Activated CD4-positive, alpha-beta T cell treated with anti-CD3 and anti-CD28 coated beads for 36 hours (primary cell): ENCODE measurements at regions not wholly inside any gene's neighbourhood (a gene's known extent, or its start where the extent isn't known, plus 50 kb on each side); places are given as distances from the start of the nearest gene placed in this dataset.

Experiments
- ATAC-seq: fragments of 200-7000 bp; cut with Tn5 transposase; one replicate; pipeline ENCODE4 v1.10.0; 2021; ENCODE audit warnings: mild to moderate bottlenecking, moderate library complexity
- CTCF ChIA-PET: fragments of 350-600 bp; sonication (Branson Sonifier 250); formaldehyde crosslinking; loops from one replicate; lab custom pipeline; 2021; ENCODE audit warnings: antibody characterized with exemption; lab: Charles Lee
- POLR2A ChIA-PET: fragments of 350-600 bp; sonication (Branson Sonifier 250); formaldehyde crosslinking; loops from one replicate; lab custom pipeline; 2021; ENCODE audit warnings: antibody characterized with exemption, inconsistent platforms; lab: Charles Lee
- DNase-seq: peaks from one replicate; pipeline ENCODE4 v3.0.0-alpha.2; 2020
- H3K27ac Mint-ChIP-seq: one replicate; pipeline ENCODE4 v1.8.0; 2021; ENCODE audit warnings: mixed read lengths
- H3K27me3 Mint-ChIP-seq: one replicate; pipeline ENCODE4 v1.8.0; 2021; ENCODE audit warnings: mixed read lengths
- H3K36me3 Mint-ChIP-seq: one replicate; pipeline ENCODE4 v1.8.0; 2021; ENCODE audit warnings: low read depth, mixed read lengths
- H3K4me1 Mint-ChIP-seq: one replicate; pipeline ENCODE4 v1.8.0; 2021; ENCODE audit warnings: mixed read lengths
- H3K4me3 Mint-ChIP-seq: one replicate; pipeline ENCODE4 v1.8.0; 2021; ENCODE audit warnings: mild to moderate bottlenecking, moderate library complexity, mixed read lengths
- H3K9me3 Mint-ChIP-seq: one replicate; pipeline ENCODE4 v1.8.0; 2021; ENCODE audit warnings: low read depth, mixed read lengths
- intact Hi-C, 2 experiments: fragments of 100-400 bp; cut with DNase I in 1 of 2; cut with micrococcal nuclease in 1 of 2; formaldehyde crosslinking; loops; one replicate each; pipeline versions ENCODE4 v1.14.2 to v1.15.1; 2022 to 2024; cut with DNase I, micrococcal nuclease

GRCh38 chr1:90322186-90322585 lies 327.3 kb downstream of the ZNF326 start:
- intact Hi-C loops: no loop called here
- peaks cover 7% of the 10 kb centered on the region for H3K27me3 Mint-ChIP-seq
- no peaks in the 10 kb centered on the region for H3K36me3 Mint-ChIP-seq
- ChIA-PET CTCF (interaction anchor here (0.6 kb wide), 1 partner anchor 962 kb away, joined by 3 read pairs; no protein-coding TSS in a partner anchor), POLR2A (no interaction called here)
- no peak overlapping the region for H3K27ac Mint-ChIP-seq
- H3K9me3 Mint-ChIP-seq: no peaks in the 10 kb centered on the region
- ATAC-seq (no peak), DNase-seq (no peak)
- no peak overlapping the region for H3K4me3 Mint-ChIP-seq
- no peaks in the 10 kb centered on the region for H3K4me1 Mint-ChIP-seq

- Mint-ChIP-seq H3K36me3 (no peaks in the 10 kb centered on the region), H3K4me3 (no peak overlapping the region), H3K4me1 (no peaks in the 10 kb centered on the region), H3K9me3 (no peaks in the 10 kb centered on the region), H3K27ac (no peak overlapping the region), H3K27me3 (peaks cover 5% of the 10 kb centered on the region)
- POLR2A ChIA-PET: no interaction called here
- intact Hi-C loops: no loop called here
- ATAC-seq (no peak), DNase-seq (no peak)
- CTCF ChIA-PET: no interaction called here
These were observed 325.0 kb downstream of the ZNF326 start for GRCh38 chr1:90319918-90320317.

- Mint-ChIP-seq H3K36me3 (no peaks in the 10 kb centered on the region), H3K9me3 (no peaks in the 10 kb centered on the region), H3K27me3 (peaks cover 5% of the 10 kb centered on the region), H3K27ac (no peak overlapping the region), H3K4me1 (no peaks in the 10 kb centered on the region), H3K4me3 (no peak overlapping the region)
- ChIA-PET CTCF (no interaction called here), POLR2A (no interaction called here)
- intact Hi-C loops: no loop called here
- ATAC-seq (no peak), DNase-seq (no peak)
These were observed 323.5 kb downstream of the ZNF326 start for GRCh38 chr1:90318431-90318830.

- Mint-ChIP-seq H3K36me3 (no peaks in the 10 kb centered on the region), H3K27ac (no peak overlapping the region), H3K4me3 (no peak overlapping the region), H3K4me1 (no peaks in the 10 kb centered on the region), H3K27me3 (peaks cover 5% of the 10 kb centered on the region), H3K9me3 (no peaks in the 10 kb centered on the region)
- ChIA-PET CTCF (no interaction called here), POLR2A (no interaction called here)
- intact Hi-C loops: no loop called here
- DNase-seq: no peak
- ATAC-seq: no peak
These were observed 322.7 kb downstream of the ZNF326 start for GRCh38 chr1:90317628-90318027.

- no peaks in the 10 kb centered on the region for H3K27me3 Mint-ChIP-seq
- H3K4me1 Mint-ChIP-seq: no peaks in the 10 kb centered on the region
- intact Hi-C loops: no loop called here
- no peaks in the 10 kb centered on the region for H3K36me3 Mint-ChIP-seq
- no peak for ATAC-seq
- DNase-seq: no peak
- ChIA-PET CTCF (no interaction called here), POLR2A (no interaction called here)
- H3K4me3 Mint-ChIP-seq: no peak overlapping the region
- no peaks in the 10 kb centered on the region for H3K9me3 Mint-ChIP-seq
- no peak overlapping the region for H3K27ac Mint-ChIP-seq
These were observed 319.6 kb downstream of the ZNF326 start for GRCh38 chr1:90314533-90314932.

GRCh38 chr1:90313778-90314177 lies 318.9 kb downstream of the ZNF326 start:
- no peaks in the 10 kb centered on the region for H3K4me1 Mint-ChIP-seq
- no peak for ATAC-seq
- no peak overlapping the region for H3K4me3 Mint-ChIP-seq
- H3K27me3 Mint-ChIP-seq: no peaks in the 10 kb centered on the region
- CTCF ChIA-PET: no interaction called here
- no peaks in the 10 kb centered on the region for H3K9me3 Mint-ChIP-seq
- no peaks in the 10 kb centered on the region for H3K36me3 Mint-ChIP-seq
- H3K27ac Mint-ChIP-seq: no peak overlapping the region
- POLR2A ChIA-PET: no interaction called here
- no peak for DNase-seq
- intact Hi-C loops: no loop called here

GRCh38 chr1:90309806-90310205 lies 314.9 kb downstream of the ZNF326 start:
- Mint-ChIP-seq H3K27ac (no peak overlapping the region), H3K4me3 (no peak overlapping the region), H3K9me3 (peaks cover 5% of the 10 kb centered on the region), H3K4me1 (no peaks in the 10 kb centered on the region), H3K36me3 (no peaks in the 10 kb centered on the region), H3K27me3 (no peaks in the 10 kb centered on the region)
- DNase-seq: no peak
- ATAC-seq: no peak
- intact Hi-C loops: no loop called here
- CTCF ChIA-PET: no interaction called here
- POLR2A ChIA-PET: no interaction called here

- Mint-ChIP-seq H3K36me3 (no peaks in the 10 kb centered on the region), H3K4me3 (no peak overlapping the region), H3K9me3 (peaks cover 5% of the 10 kb centered on the region), H3K27me3 (no peaks in the 10 kb centered on the region), H3K4me1 (no peaks in the 10 kb centered on the region), H3K27ac (no peak overlapping the region)
- ChIA-PET CTCF (no interaction called here), POLR2A (no interaction called here)
- intact Hi-C loops: no loop called here
- ATAC-seq (no peak), DNase-seq (no peak)
These were observed 313.5 kb downstream of the ZNF326 start for GRCh38 chr1:90308421-90308820.

GRCh38 chr1:90305577-90305976 lies 310.7 kb downstream of the ZNF326 start:
- DNase-seq (no peak), ATAC-seq (no peak)
- intact Hi-C loops: no loop called here
- CTCF ChIA-PET: no interaction called here
- Mint-ChIP-seq H3K27ac (no peak overlapping the region), H3K4me1 (no peaks in the 10 kb centered on the region), H3K4me3 (no peak overlapping the region), H3K36me3 (no peaks in the 10 kb centered on the region), H3K9me3 (peaks cover 5% of the 10 kb centered on the region), H3K27me3 (no peaks in the 10 kb centered on the region)
- POLR2A ChIA-PET: no interaction called here

GRCh38 chr1:90296327-90296726 lies 301.4 kb downstream of the ZNF326 start:
- DNase-seq (no peak), ATAC-seq (no peak)
- H3K36me3 Mint-ChIP-seq: no peaks in the 10 kb centered on the region
- ChIA-PET CTCF (no interaction called here), POLR2A (no interaction called here)
- no peaks in the 10 kb centered on the region for H3K4me1 Mint-ChIP-seq
- no peak overlapping the region for H3K27ac Mint-ChIP-seq
- intact Hi-C loops: no loop called here
- H3K27me3 Mint-ChIP-seq: peaks cover 2% of the 10 kb centered on the region
- H3K9me3 Mint-ChIP-seq: no peaks in the 10 kb centered on the region
- no peak overlapping the region for H3K4me3 Mint-ChIP-seq

GRCh38 chr1:90295534-90295933 lies 300.6 kb downstream of the ZNF326 start:
- POLR2A ChIA-PET: no interaction called here
- CTCF ChIA-PET: no interaction called here
- no peak overlapping the region for H3K27ac Mint-ChIP-seq
- no peak overlapping the region for H3K4me3 Mint-ChIP-seq
- ATAC-seq: no peak
- H3K9me3 Mint-ChIP-seq: no peaks in the 10 kb centered on the region
- DNase-seq: no peak
- no peaks in the 10 kb centered on the region for H3K4me1 Mint-ChIP-seq
- peaks cover 2% of the 10 kb centered on the region for H3K27me3 Mint-ChIP-seq
- no peaks in the 10 kb centered on the region for H3K36me3 Mint-ChIP-seq
- intact Hi-C loops: no loop called here

GRCh38 chr1:90291431-90292216 lies 296.7 kb downstream of the ZNF326 start:
- ChIA-PET POLR2A (no interaction called here), CTCF (interaction anchor here (1.0 kb wide), 1 partner anchor 288 kb away, joined by 3 read pairs; no protein-coding TSS in a partner anchor)
- peaks cover 2% of the 10 kb centered on the region for H3K27me3 Mint-ChIP-seq
- H3K9me3 Mint-ChIP-seq: no peaks in the 10 kb centered on the region
- no peak overlapping the region for H3K4me3 Mint-ChIP-seq
- no peaks in the 10 kb centered on the region for H3K36me3 Mint-ChIP-seq
- H3K4me1 Mint-ChIP-seq: no peaks in the 10 kb centered on the region
- DNase-seq (no peak), ATAC-seq (no peak)
- no peak overlapping the region for H3K27ac Mint-ChIP-seq
- intact Hi-C loops: no loop called here
